Ovary (tissue), 7 donors: ENCODE measurements at regions not wholly inside any gene's neighbourhood (a gene's known extent, or its start where the extent isn't known, plus 50 kb on each side); places are given as distances from the start of the nearest gene placed in this dataset.

Source experiments
- DNase-seq, 5 donors: peaks; one replicate each; pipeline ENCODE4 v3.0.0-alpha.2; 2019 to 2020
- H3K27ac ChIP-seq, 2 donors: fragments of 200-600 bp; one replicate each; pipeline versions ENCODE4 v1.5.1 to v1.8.0; 2019 to 2022
- H3K27me3 ChIP-seq: fragments of 200-600 bp; one replicate; pipeline ENCODE4 v1.8.0; 2022
- H3K36me3 ChIP-seq: fragments of 200-600 bp; sonication (generic); one replicate; pipeline ENCODE4 v1.5.1; 2019
- H3K4me1 ChIP-seq: one replicate; pipeline ENCODE4 v1.8.1; 2013; ENCODE audit warnings: mild to moderate bottlenecking, moderate library complexity; ENCODE audit not compliant: insufficient read depth
- H3K4me3 ChIP-seq: fragments of 200-600 bp; sonication (generic); one replicate; pipeline ENCODE4 v1.5.1; 2017
- H3K9me3 ChIP-seq, 2 donors: fragments of 200-600 bp in 1 of 2; sonication (generic) in 1 of 2; one replicate each; pipeline versions ENCODE4 v1.5.1 to v1.8.1; 2013 to 2019; ENCODE audit warnings: mild to moderate bottlenecking in 1 of 2, moderate library complexity in 1 of 2
- CTCF ChIP-seq, 3 donors: fragments of 450-650 bp in 2 of 3; fragments of 200-600 bp in 1 of 3; IDR thresholded peaks; one replicate each; pipeline versions ENCODE4 v1.5.1 to v1.8.0; 2016 to 2022; ENCODE audit warnings: antibody characterized with exemption in 3 of 3, mild to moderate bottlenecking in 1 of 3
- EP300 ChIP-seq: sonication (generic); formaldehyde crosslinking; IDR thresholded peaks from one replicate; pipeline ENCODE4 v1.6.1; 2017; ENCODE audit warnings: antibody characterized with exemption
- POLR2A ChIP-seq: fragments of 450-650 bp; IDR thresholded peaks from one replicate; pipeline ENCODE4 v1.6.1; 2017; ENCODE audit warnings: antibody characterized with exemption, mild to moderate bottlenecking, moderate library complexity
- WGBS, 3 donors: extraction: QIAGEN DNeasy Blood & Tissue Kit in 1 of 3; methylation state at CpG; one replicate each; pipeline versions ENCODE4 v1.1.5 to v1.1.7; 2013 to 2017; 5-methylcytosine and 5-hydroxymethylcytosine counted together
- intact Hi-C, 4 donors: fragments of 100-400 bp; cut with DNase I; formaldehyde crosslinking; loops; one replicate each; pipeline versions ENCODE4 v1.11.0 to v1.15.1; 2022 to 2023
- donor health status: DM: no; HTN: no; CAD: no; lungs with moderate emphysema.
- donor health status: DM: no; HTN: no; CAD: no.
- donor health status: Bipolar disorder and iron deficiency.
- donor health status: DM: no; HTN: no; CAD: no.
- donor health status: DM: yes; HTN: yes; CAD: no.

GRCh38 chr12:38141239-38141638 lies 175.3 kb upstream of the ALG10B start:
- Histone ChIP-seq H3K27me3 (no peaks in the 10 kb centered on the region), H3K36me3 (no peaks in the 10 kb centered on the region), H3K4me3 (no peak overlapping the region), H3K4me1 (peaks cover 3% of the 10 kb centered on the region), H3K9me3 (no peaks in the 10 kb centered on the region), H3K27ac (no peak overlapping the region)
- intact Hi-C loops: loop anchor here in 1 of 4 donors (5.0 kb wide), 1 partner anchor 171 kb away; no protein-coding TSS in a partner anchor
- WGBS, 3 donors: 81 to 89% (median 87%) methylated on average over 8 of the region's 8 CpGs
- DNase-seq: no peak
- no peak for TF ChIP-seq POLR2A
- no peak for TF ChIP-seq EP300
- TF ChIP-seq CTCF (IDR thresholded peaks at IDR 0.05): no peak

- no peaks in the 10 kb centered on the region for H3K27me3 ChIP-seq
- no peak overlapping the region for H3K4me3 ChIP-seq
- no peak overlapping the region for H3K27ac ChIP-seq
- intact Hi-C loops: loop anchor here in 1 of 4 donors (5.0 kb wide), 1 partner anchor 170 kb away; no protein-coding TSS in a partner anchor
- no peaks in the 10 kb centered on the region for H3K9me3 ChIP-seq
- no peak for DNase-seq
- WGBS, 3 donors: 78 to 85% (median 84%) methylated on average over 9 of the region's 9 CpGs
- H3K4me1 ChIP-seq: peaks cover 3% of the 10 kb centered on the region
- no peaks in the 10 kb centered on the region for H3K36me3 ChIP-seq
- TF ChIP-seq EP300: no peak
These were observed 174.7 kb upstream of the ALG10B start for GRCh38 chr12:38141861-38142260.

DNA sequence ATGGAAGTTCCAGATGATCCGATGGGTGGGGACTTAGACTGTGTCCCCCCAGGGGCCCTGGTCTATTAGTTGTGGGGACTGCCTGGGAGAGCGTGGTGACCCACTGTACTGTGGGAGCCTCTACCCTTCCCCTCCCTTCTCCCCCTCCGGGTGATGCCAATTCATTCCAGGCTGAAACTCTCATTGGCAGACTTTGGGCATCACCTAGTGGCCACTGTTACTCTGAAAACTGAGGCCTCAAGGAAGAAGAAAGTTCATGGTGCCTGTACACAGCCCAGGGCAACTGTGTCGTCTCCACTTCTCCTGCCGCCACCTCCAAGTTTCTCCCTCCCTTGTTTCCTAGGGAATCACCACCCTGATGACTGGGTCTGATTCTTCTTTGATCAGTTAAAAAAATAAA lies 173.6 kb upstream of the ALG10B start:
- WGBS, 3 donors: 88 to 91% (median 88%) methylated on average over 5 of the region's 5 CpGs
- intact Hi-C loops: loop anchor here in 1 of 4 donors (5.0 kb wide), 1 partner anchor 169 kb away; no protein-coding TSS in a partner anchor
- Histone ChIP-seq H3K9me3 (no peaks in the 10 kb centered on the region), H3K27me3 (no peaks in the 10 kb centered on the region), H3K4me1 (peaks cover 3% of the 10 kb centered on the region), H3K4me3 (no peak overlapping the region), H3K36me3 (no peaks in the 10 kb centered on the region), H3K27ac (no peak overlapping the region)
- TF ChIP-seq CTCF (IDR thresholded peaks at IDR 0.05) (no peak), POLR2A (no peak), EP300 (no peak)
- no peak for DNase-seq

DNA sequence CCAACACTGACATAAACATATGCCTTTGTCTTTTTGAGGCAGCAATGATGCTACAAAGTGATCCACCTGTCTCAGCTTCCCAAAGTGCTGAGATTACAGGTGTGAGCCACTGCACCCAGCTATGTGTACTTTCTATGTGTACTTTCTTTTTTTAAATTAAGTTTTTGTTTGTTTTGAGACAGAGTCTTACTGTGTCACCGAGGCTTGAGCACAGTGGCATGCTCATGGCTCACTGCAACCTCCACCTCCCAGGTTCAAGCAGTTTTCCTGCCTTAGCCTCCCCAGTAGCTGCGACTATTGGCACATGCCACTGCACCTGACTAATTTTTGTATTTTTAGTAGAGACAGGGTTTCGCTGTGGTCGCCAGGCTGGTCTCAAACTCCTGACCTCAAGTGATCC lies 172.5 kb upstream of the ALG10B start:
- no peak for DNase-seq
- intact Hi-C loops: loop anchor here in 1 of 4 donors (5.0 kb wide), 1 partner anchor 168 kb away; no protein-coding TSS in a partner anchor

More for the DNA sequence above, 172.5 kb upstream of the ALG10B start:
- Histone ChIP-seq H3K27ac (no peak overlapping the region), H3K9me3 (no peaks in the 10 kb centered on the region), H3K4me3 (no peak overlapping the region), H3K36me3 (no peaks in the 10 kb centered on the region), H3K27me3 (no peaks in the 10 kb centered on the region), H3K4me1 (no peaks in the 10 kb centered on the region)
- 81 to 85% (median 84%) methylated on average over 4 of the region's 4 CpGs for WGBS, 3 donors
- TF ChIP-seq POLR2A (no peak), EP300 (no peak), CTCF (IDR thresholded peaks at IDR 0.05) (no peak)
